HepG2 (cell line): ENCODE measurements at regions not wholly inside any gene's neighbourhood (a gene's known extent, or its start where the extent isn't known, plus 50 kb on each side); places are given as distances from the start of the nearest gene placed in this dataset.

Experiments
- ATAC-seq: fragments of 200-7000 bp; cut with Tn5 transposase; 3 replicates; pipeline ENCODE4 v1.9.1; 2020; ENCODE audit warnings: mild to moderate bottlenecking, moderate library complexity
- BruUV-seq: library from RNA; stranded (reverse); fragments of 400-500 nt; replicated peaks from 2 replicates; lab custom pipeline; 2021; lab: Mats Ljungman, UMichigan
- CTCF ChIA-PET: fragments of 300-600 bp; formaldehyde crosslinking; extraction: SDS; loops from one replicate; lab custom pipeline; 2021; ENCODE audit warnings: low total read pairs, inconsistent platforms, low intra/inter-chr PET ratio; lab: Yijun Ruan, JAX
- POLR2A ChIA-PET: fragments of 350-600 bp; sonication (Branson Sonifier 250); formaldehyde crosslinking; loops from one replicate; lab custom pipeline; 2020; ENCODE audit warnings: antibody characterized with exemption, inconsistent platforms; lab: Yijun Ruan, JAX
- DNase-seq: peaks from one replicate; pipeline ENCODE4 v3.0.0-alpha.2; 2015; ENCODE audit warnings: low spot score
- FAIRE-seq: peaks from 3 replicates; lab custom pipeline; 2011; peaks lifted over from hg19 to GRCh38; lab: Jason Lieb, UNC
- H2AFZ ChIP-seq: one replicate; pipeline ENCODE4 v1.6.1; 2011; ENCODE audit warnings: low read length, inconsistent platforms
- H3K27ac ChIP-seq: fragments of 300-600 bp; 3 replicates; pipeline ENCODE4 v1.8.0; 2011; ENCODE audit warnings: mixed run types, mild to moderate bottlenecking, mixed read lengths, low read length, inconsistent platforms; ENCODE audit not compliant: insufficient read depth; ENCODE audit errors: extremely low read length
- H3K27me3 ChIP-seq, 2 experiments: fragments of 200-600 bp in 1 of 2; 2 replicates in 1 of 2; 3 replicates in 1 of 2; pipeline versions ENCODE4 v1.6.0 to v1.8.0; 2011; ENCODE audit warnings: low read length in 2 of 2, mild to moderate bottlenecking in 2 of 2, moderate library complexity in 2 of 2, inconsistent platforms in 1 of 2; ENCODE audit not compliant: insufficient read depth in 2 of 2, control insufficient read depth in 1 of 2
- H3K36me3 ChIP-seq, 2 experiments: fragments of 200-600 bp in 1 of 2; replicated peaks in 1 of 2; 2 replicates in 1 of 2; 3 replicates in 1 of 2; pipeline versions ENCODE4 v1.5.1 to v1.8.0; 2011; ENCODE audit warnings: low read length in 2 of 2, inconsistent platforms in 1 of 2; ENCODE audit not compliant: insufficient read depth in 2 of 2, control insufficient read depth in 1 of 2
- H3K4me1 ChIP-seq: 2 replicates; pipeline ENCODE4 v1.5.1; 2012; ENCODE audit warnings: low read length, inconsistent platforms; ENCODE audit not compliant: insufficient read depth
- H3K4me2 ChIP-seq: 2 replicates; pipeline ENCODE4 v1.6.0; 2011; ENCODE audit warnings: low read depth, low read length, inconsistent platforms
- H3K4me3 ChIP-seq, 3 experiments: fragments of 200-600 bp in 1 of 3; sonication (generic), shearing (Covaris generic) in 1 of 3; replicated peaks in 1 of 3; 2 replicates each; pipeline ENCODE4 v1.5.1; 2011 to 2016; ENCODE audit warnings: low read length in 3 of 3, inconsistent platforms in 2 of 3, low read depth in 2 of 3, mild to moderate bottlenecking in 2 of 3, control low read depth in 1 of 3, mixed read lengths in 1 of 3; ENCODE audit not compliant: insufficient read depth in 1 of 3
- H3K79me2 ChIP-seq: one replicate; pipeline ENCODE4 v1.6.1; 2011; ENCODE audit warnings: low read length, inconsistent platforms; ENCODE audit not compliant: insufficient read depth
- H3K9ac ChIP-seq: 2 replicates; pipeline ENCODE4 v1.6.0; 2011; ENCODE audit warnings: mild to moderate bottlenecking, low read depth, low read length, inconsistent platforms; ENCODE audit not compliant: insufficient read depth
- H3K9me3 ChIP-seq: 2 replicates; pipeline ENCODE4 v1.5.1; 2012; ENCODE audit warnings: mild to moderate bottlenecking, low read length
- H4K20me1 ChIP-seq: 2 replicates; pipeline ENCODE4 v1.6.0; 2011; ENCODE audit warnings: inconsistent platforms, mild to moderate bottlenecking, low read length, moderate library complexity; ENCODE audit not compliant: insufficient read depth
- CCDC6 ChIP-seq: sonication (generic); formaldehyde crosslinking; IDR thresholded peaks from 2 replicates; pipeline ENCODE4 v1.8.1; 2022; ENCODE audit warnings: mild to moderate bottlenecking, missing genetic modification reagents, moderate library complexity
- KDM5A ChIP-seq: fragments of 200-600 bp; sonication (generic); IDR thresholded peaks from 2 replicates; pipeline ENCODE4 v1.7.0; 2018; ENCODE audit warnings: antibody characterized with exemption, mild to moderate bottlenecking, low read length, borderline replicate concordance
- MIER2 ChIP-seq: IDR thresholded peaks from 2 replicates; pipeline ENCODE4 v1.6.1; 2016; ENCODE audit warnings: missing biosample characterization, missing genetic modification reagents
- TOPORS ChIP-seq: sonication (generic); formaldehyde crosslinking; IDR thresholded peaks from 2 replicates; pipeline ENCODE4 v1.8.0; 2023; ENCODE audit warnings: mild to moderate bottlenecking, missing genetic modification reagents
- ZNF12 ChIP-seq: sonication (generic); formaldehyde crosslinking; IDR thresholded peaks from 2 replicates; pipeline ENCODE4 v1.5.0; 2020; ENCODE audit warnings: missing genetic modification reagents
- ZNF180 ChIP-seq: sonication (generic); formaldehyde crosslinking; IDR thresholded peaks from 2 replicates; pipeline ENCODE4 v1.4.0; 2020; ENCODE audit warnings: low read depth, missing genetic modification reagents, borderline replicate concordance
- WGBS: methylation state at CpG from one replicate; pipeline ENCODE4 v1.1.6; 2017; ENCODE audit warnings: low lambda C conversion rate; 5-methylcytosine and 5-hydroxymethylcytosine counted together
- in situ Hi-C: cut with HindIII; loops from 2 replicates; pipeline ENCODE4 v1.10.0; 2017; ENCODE audit warnings: low pct_unique_long_range_greater_than_20kb; ENCODE audit not compliant: extremely low pct_ligation_motif_present
- intact Hi-C: fragments of 100-400 bp; cut with micrococcal nuclease; formaldehyde crosslinking; loops from one replicate; pipeline ENCODE4 v1.10.0; 2022; ENCODE audit not compliant: unreplicated experiment
- TF ChIP-seq, protein P1 (sequence below): sonication (generic); formaldehyde crosslinking; IDR thresholded peaks from 2 replicates; pipeline ENCODE4 v1.4.0; 2020; ENCODE audit warnings: missing genetic modification reagents
- TF ChIP-seq, protein P2 (sequence below), 2 experiments: sonication (generic) in 1 of 2; formaldehyde crosslinking in 1 of 2; IDR thresholded peaks; 2 replicates each; pipeline versions ENCODE4 v1.5.1 to v1.6.1; 2011 to 2020; ENCODE audit warnings: borderline replicate concordance in 1 of 2, low read depth in 1 of 2, low read length in 1 of 2, mild to moderate bottlenecking in 1 of 2, missing genetic modification reagents in 1 of 2, moderate library complexity in 1 of 2
- TF ChIP-seq, protein P3 (sequence below), 2 experiments: IDR thresholded peaks; 2 replicates each; pipeline ENCODE4 v1.6.1; 2011 to 2012; ENCODE audit warnings: low read length in 2 of 2, borderline replicate concordance in 1 of 2, low read depth in 1 of 2, mild to moderate bottlenecking in 1 of 2, moderate library complexity in 1 of 2

DNA sequence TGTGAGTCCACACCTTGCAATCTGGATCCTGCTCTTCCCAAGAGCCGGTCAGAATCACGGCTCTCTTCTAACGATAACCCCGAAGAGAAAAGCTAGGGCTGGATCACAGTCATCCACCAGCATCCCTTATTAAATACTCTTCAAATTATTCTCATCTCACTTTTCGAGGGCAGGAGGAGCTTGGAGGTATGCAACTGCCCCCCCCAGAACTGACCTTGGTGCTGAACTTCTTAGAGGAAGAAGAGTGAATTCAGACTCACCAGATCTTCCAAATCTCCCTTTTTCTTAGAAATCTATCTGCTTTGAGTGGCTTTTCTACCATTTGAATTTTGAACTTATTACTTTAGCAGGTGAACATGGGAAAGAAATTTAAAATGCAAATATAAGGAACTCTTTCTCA is 75.7 kb downstream of the MED10 start:
- FAIRE-seq (no peak), DNase-seq (no peak), ATAC-seq (no peak)
- TF ChIP-seq, protein P1, sequence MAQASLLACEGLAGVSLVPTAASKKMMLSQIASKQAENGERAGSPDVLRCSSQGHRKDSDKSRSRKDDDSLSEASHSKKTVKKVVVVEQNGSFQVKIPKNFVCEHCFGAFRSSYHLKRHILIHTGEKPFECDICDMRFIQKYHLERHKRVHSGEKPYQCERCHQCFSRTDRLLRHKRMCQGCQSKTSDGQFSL (CRISPR knock-in tag), result peak; percentile 67; the same call in 1 of the 2 replicates
- TF ChIP-seq TOPORS (no peak), ZNF180 (CRISPR knock-in tag) (no peak), MIER2 (CRISPR knock-in tag) (peak; percentile 68; the same call in 1 of the 2 replicates), CCDC6 (CRISPR knock-in tag) (no peak), KDM5A (no peak), ZNF12 (no peak)
- TF ChIP-seq, protein P2, sequence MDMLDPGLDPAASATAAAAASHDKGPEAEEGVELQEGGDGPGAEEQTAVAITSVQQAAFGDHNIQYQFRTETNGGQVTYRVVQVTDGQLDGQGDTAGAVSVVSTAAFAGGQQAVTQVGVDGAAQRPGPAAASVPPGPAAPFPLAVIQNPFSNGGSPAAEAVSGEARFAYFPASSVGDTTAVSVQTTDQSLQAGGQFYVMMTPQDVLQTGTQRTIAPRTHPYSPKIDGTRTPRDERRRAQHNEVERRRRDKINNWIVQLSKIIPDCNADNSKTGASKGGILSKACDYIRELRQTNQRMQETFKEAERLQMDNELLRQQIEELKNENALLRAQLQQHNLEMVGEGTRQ (IDR thresholded peaks at IDR 0.05; ENCODE audit: low read depth, low read length), result no peak
- TF ChIP-seq, protein P2 (CRISPR knock-in tag; IDR thresholded peaks at IDR 0.05; ENCODE audit: borderline replicate concordance), result no peak
- TF ChIP-seq, protein P3, sequence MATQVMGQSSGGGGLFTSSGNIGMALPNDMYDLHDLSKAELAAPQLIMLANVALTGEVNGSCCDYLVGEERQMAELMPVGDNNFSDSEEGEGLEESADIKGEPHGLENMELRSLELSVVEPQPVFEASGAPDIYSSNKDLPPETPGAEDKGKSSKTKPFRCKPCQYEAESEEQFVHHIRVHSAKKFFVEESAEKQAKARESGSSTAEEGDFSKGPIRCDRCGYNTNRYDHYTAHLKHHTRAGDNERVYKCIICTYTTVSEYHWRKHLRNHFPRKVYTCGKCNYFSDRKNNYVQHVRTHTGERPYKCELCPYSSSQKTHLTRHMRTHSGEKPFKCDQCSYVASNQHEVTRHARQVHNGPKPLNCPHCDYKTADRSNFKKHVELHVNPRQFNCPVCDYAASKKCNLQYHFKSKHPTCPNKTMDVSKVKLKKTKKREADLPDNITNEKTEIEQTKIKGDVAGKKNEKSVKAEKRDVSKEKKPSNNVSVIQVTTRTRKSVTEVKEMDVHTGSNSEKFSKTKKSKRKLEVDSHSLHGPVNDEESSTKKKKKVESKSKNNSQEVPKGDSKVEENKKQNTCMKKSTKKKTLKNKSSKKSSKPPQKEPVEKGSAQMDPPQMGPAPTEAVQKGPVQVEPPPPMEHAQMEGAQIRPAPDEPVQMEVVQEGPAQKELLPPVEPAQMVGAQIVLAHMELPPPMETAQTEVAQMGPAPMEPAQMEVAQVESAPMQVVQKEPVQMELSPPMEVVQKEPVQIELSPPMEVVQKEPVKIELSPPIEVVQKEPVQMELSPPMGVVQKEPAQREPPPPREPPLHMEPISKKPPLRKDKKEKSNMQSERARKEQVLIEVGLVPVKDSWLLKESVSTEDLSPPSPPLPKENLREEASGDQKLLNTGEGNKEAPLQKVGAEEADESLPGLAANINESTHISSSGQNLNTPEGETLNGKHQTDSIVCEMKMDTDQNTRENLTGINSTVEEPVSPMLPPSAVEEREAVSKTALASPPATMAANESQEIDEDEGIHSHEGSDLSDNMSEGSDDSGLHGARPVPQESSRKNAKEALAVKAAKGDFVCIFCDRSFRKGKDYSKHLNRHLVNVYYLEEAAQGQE (IDR thresholded peaks at IDR 0.05; ENCODE audit: borderline replicate concordance in 1 of 2, low read depth in 1 of 2, low read length in 2 of 2), result peak; percentile 25 to 90
- no peak overlapping the region for H3K4me2 ChIP-seq
- H4K20me1 ChIP-seq, result no peaks in the 10 kb centered on the region
- no peaks in the 10 kb centered on the region for H3K79me2 ChIP-seq
- ChIA-PET CTCF (no interaction called here), POLR2A (no interaction called here)
- in situ Hi-C loops (no loop called here), intact Hi-C loops (no loop called here)
- H3K9me3 ChIP-seq, result no peaks in the 10 kb centered on the region
- no peak overlapping the region for H3K27ac ChIP-seq
- no peak overlapping the region for H3K9ac ChIP-seq
- no peak overlapping the region for H2AFZ ChIP-seq
- no peaks in the 10 kb centered on the region for H3K4me1 ChIP-seq
- WGBS, result 8% methylated on average over 5 of the region's 5 CpGs
- H3K27me3 ChIP-seq, result no peaks in the 10 kb centered on the region; a peak in 1 of 5 replicates
- H3K36me3 ChIP-seq, result no peaks in the 10 kb centered on the region
- no TSS peak for BruUV-seq
- H3K4me3 ChIP-seq, result no peak overlapping the region
